ENCODE measurements at regions not wholly inside any gene's neighbourhood (a gene's known extent, or its start where the extent isn't known, plus 50 kb on each side); places are given as distances from the start of the nearest gene placed in this dataset.

GRCh38 chr3:182257361-182257760 lies 535.9 kb upstream of the ATP11B start:
- no peak for TF ChIP-seq CTCF (IDR thresholded peaks at IDR 0.05; ENCODE audit: insufficient read depth, low read depth, low read length)
- no peak for TF ChIP-seq EZH2 (IDR thresholded peaks at IDR 0.05; ENCODE audit: insufficient read depth, low read length)

Measured in astrocyte (in vitro differentiated cells and primary cell).